Tibial nerve (tissue), 4 donors: ENCODE measurements at regions not wholly inside any gene's neighbourhood (a gene's known extent, or its start where the extent isn't known, plus 50 kb on each side); places are given as distances from the start of the nearest gene placed in this dataset.

Source experiments
- DNase-seq, 2 donors: peaks; one replicate each; pipeline ENCODE4 v3.0.0-alpha.2; 2019; ENCODE audit warnings: low spot score in 2 of 2
- H3K27ac ChIP-seq, 4 donors: fragments of 200-600 bp; sonication (generic) in 3 of 4; one replicate each; pipeline ENCODE4 v1.5.1; 2017 to 2019; ENCODE audit warnings: mild to moderate bottlenecking in 1 of 4
- H3K27me3 ChIP-seq, 2 donors: fragments of 200-600 bp; sonication (generic) in 1 of 2; one replicate each; pipeline versions ENCODE4 v1.5.1 to v1.6.0; 2017 to 2019
- H3K36me3 ChIP-seq, 3 donors: fragments of 200-600 bp; sonication (generic); one replicate each; pipeline ENCODE4 v1.5.1; 2018 to 2019
- H3K4me1 ChIP-seq, 4 donors: fragments of 200-600 bp; sonication (generic) in 3 of 4; one replicate each; pipeline ENCODE4 v1.5.1; 2017 to 2019
- H3K4me3 ChIP-seq, 4 donors: fragments of 200-600 bp; sonication (generic) in 3 of 4; one replicate each; pipeline ENCODE4 v1.5.1; 2017 to 2019; ENCODE audit warnings: mild to moderate bottlenecking in 1 of 4, moderate library complexity in 1 of 4
- H3K9me3 ChIP-seq, 4 donors: fragments of 200-600 bp; sonication (generic) in 3 of 4; one replicate each; pipeline ENCODE4 v1.5.1; 2017 to 2019
- CTCF ChIP-seq, 5 experiments: fragments of 200-600 bp in 3 of 5; fragments of 450-650 bp in 2 of 5; sonication (generic) in 3 of 5; IDR thresholded peaks; one replicate each; pipeline ENCODE4 v1.5.1; 2016 to 2019; ENCODE audit warnings: antibody characterized with exemption in 5 of 5, mild to moderate bottlenecking in 3 of 5, moderate library complexity in 2 of 5
- EP300 ChIP-seq, 2 donors: sonication (generic); formaldehyde crosslinking; IDR thresholded peaks; one replicate each; pipeline ENCODE4 v1.6.1; 2017; ENCODE audit warnings: antibody characterized with exemption in 2 of 2, mild to moderate bottlenecking in 1 of 2
- POLR2A ChIP-seq, 2 donors: fragments of 450-650 bp; IDR thresholded peaks; one replicate each; pipeline ENCODE4 v1.6.1; 2017; ENCODE audit warnings: antibody characterized with exemption in 2 of 2, mild to moderate bottlenecking in 2 of 2, moderate library complexity in 2 of 2
- WGBS, 2 donors: methylation state at CpG; one replicate each; pipeline ENCODE4 v1.1.5; 2018; 5-methylcytosine and 5-hydroxymethylcytosine counted together

GRCh38 chr14:88937706-88938105, 113.3 kb downstream of the TTC8 start:
- DNase-seq: no peak
- TF ChIP-seq POLR2A (IDR thresholded peaks at IDR 0.05) (no peak), CTCF (IDR thresholded peaks at IDR 0.05) (no peak), EP300 (IDR thresholded peaks at IDR 0.05) (no peak)
- H3K9me3 ChIP-seq: no peaks in the 10 kb centered on the region

DNA sequence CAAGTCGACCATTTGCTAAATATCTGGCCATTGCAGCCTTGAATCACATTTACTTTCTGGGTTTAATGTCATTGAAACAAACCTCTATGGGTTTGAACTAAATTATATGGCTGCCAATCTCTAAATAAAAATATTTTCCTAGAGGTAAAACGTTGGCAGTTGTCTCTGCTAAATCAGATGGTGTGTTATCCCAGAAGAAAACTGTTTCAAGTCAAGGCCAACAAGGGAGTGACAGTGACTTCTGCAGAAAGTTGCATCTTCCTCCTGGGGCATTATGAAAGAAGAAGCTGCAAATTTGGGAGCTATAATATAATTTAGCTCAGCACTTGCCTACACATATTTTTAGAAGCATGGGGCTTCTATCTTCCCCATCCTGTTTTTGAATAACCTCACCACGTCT, 116.2 kb downstream of the TTC8 start:
- no peaks in the 10 kb centered on the region for H3K36me3 ChIP-seq
- H3K9me3 ChIP-seq: peaks cover 0 to 9% (median 0%) of the 10 kb centered on the region in 4 donors
- TF ChIP-seq CTCF (IDR thresholded peaks at IDR 0.05): no peak
- TF ChIP-seq POLR2A (IDR thresholded peaks at IDR 0.05): no peak
- WGBS, 2 donors: 39 to 51% methylated on average over 3 of the region's 3 CpGs
- no peaks in the 10 kb centered on the region for H3K27me3 ChIP-seq
- H3K4me1 ChIP-seq: no peaks in the 10 kb centered on the region
- H3K27ac ChIP-seq: no peak overlapping the region
- no peak for DNase-seq
- no peak overlapping the region for H3K4me3 ChIP-seq

More at GRCh38 chr14:88937706-88938105, 113.3 kb downstream of the TTC8 start:
- H3K27me3 ChIP-seq: no peaks in the 10 kb centered on the region
- H3K36me3 ChIP-seq: no peaks in the 10 kb centered on the region
- no peak overlapping the region for H3K4me3 ChIP-seq
- no peak overlapping the region for H3K27ac ChIP-seq
- 60 to 62% methylated on average over 3 of the region's 3 CpGs for WGBS, 2 donors
- no peaks in the 10 kb centered on the region for H3K4me1 ChIP-seq

DNA sequence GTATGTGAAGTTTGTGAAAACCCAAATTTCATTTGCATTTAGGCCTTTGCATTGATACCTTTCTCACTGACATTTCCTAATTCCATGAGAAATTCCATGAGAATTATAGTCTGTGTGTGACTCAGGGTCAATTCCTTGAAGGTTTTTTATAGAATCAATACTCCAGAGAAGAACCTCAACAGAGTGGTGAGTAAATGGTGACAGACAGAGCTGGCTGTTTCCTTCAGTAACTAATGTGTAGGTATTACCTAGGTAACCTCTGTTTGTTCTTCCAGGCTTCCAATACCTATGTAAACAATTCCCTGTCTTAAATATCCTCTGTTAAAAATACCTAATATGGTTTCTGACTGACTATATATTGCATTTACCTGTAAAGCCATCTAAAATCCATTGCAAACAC, 117.0 kb downstream of the TTC8 start:
- Histone ChIP-seq H3K9me3 (peaks cover 0 to 9% (median 0%) of the 10 kb centered on the region in 4 donors), H3K36me3 (no peaks in the 10 kb centered on the region), H3K27me3 (no peaks in the 10 kb centered on the region), H3K4me3 (no peak overlapping the region), H3K4me1 (no peaks in the 10 kb centered on the region), H3K27ac (no peak overlapping the region)
- TF ChIP-seq EP300 (IDR thresholded peaks at IDR 0.05): no peak
- no peak for TF ChIP-seq POLR2A (IDR thresholded peaks at IDR 0.05)
- no peak for TF ChIP-seq CTCF (IDR thresholded peaks at IDR 0.05)
- DNase-seq: no peak

- no peak for DNase-seq
- TF ChIP-seq EP300 (IDR thresholded peaks at IDR 0.05): no peak
- no peak for TF ChIP-seq CTCF (IDR thresholded peaks at IDR 0.05)
- no peak for TF ChIP-seq POLR2A (IDR thresholded peaks at IDR 0.05)
- no peaks in the 10 kb centered on the region for H3K27me3 ChIP-seq
- no peak overlapping the region for H3K4me3 ChIP-seq
- no peaks in the 10 kb centered on the region for H3K36me3 ChIP-seq
- WGBS, 2 donors: 68 to 83% methylated on average over 7 of the region's 7 CpGs
- H3K27ac ChIP-seq: no peak overlapping the region
- no peaks in the 10 kb centered on the region for H3K4me1 ChIP-seq
- peaks cover 0 to 16% (median 0%) of the 10 kb centered on the region in 4 donors for H3K9me3 ChIP-seq
These were observed 123.5 kb downstream of the TTC8 start for GRCh38 chr14:88947646-88948598.

DNA sequence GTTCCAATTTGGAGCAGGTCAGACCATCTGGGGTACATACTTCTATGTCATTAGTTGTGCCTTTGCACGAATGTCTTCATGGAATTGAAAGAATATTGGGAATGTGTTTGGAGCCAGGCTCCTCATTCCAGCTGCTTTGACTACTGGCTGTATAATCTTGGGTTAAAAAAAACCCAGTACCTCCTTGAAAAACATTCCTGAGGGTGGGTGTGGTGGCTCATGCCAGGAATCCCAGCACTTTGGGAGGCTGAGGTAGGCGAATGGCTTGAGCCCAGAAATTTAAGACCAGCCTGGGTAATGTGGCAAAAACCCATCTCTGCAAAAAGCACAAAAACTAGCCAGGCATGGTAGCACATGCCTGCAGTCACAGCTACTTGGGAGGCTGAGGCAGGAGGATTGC, 125.6 kb downstream of the TTC8 start:
- H3K27me3 ChIP-seq: no peaks in the 10 kb centered on the region
- TF ChIP-seq EP300 (IDR thresholded peaks at IDR 0.05) (no peak), CTCF (IDR thresholded peaks at IDR 0.05) (no peak), POLR2A (IDR thresholded peaks at IDR 0.05) (no peak)
- H3K27ac ChIP-seq: no peak overlapping the region
- DNase-seq: no peak
- H3K4me3 ChIP-seq: no peak overlapping the region
- H3K4me1 ChIP-seq: no peaks in the 10 kb centered on the region
- no peaks in the 10 kb centered on the region for H3K36me3 ChIP-seq
- H3K9me3 ChIP-seq: peaks cover 0 to 7% (median 0%) of the 10 kb centered on the region in 4 donors
- WGBS, 2 donors: 51 to 53% methylated on average over 2 of the region's 2 CpGs
